AG10803 (cell line): ENCODE measurements at regions not wholly inside any gene's neighbourhood (a gene's known extent, or its start where the extent isn't known, plus 50 kb on each side); places are given as distances from the start of the nearest gene placed in this dataset.

ENCODE experiments used
- DNase-seq: peaks from one replicate; pipeline ENCODE4 v3.0.0; 2010; ENCODE audit warnings: low read depth
- H3K4me3 ChIP-seq: 2 replicates; pipeline ENCODE4 v1.5.1; 2011; ENCODE audit warnings: mild to moderate bottlenecking, low read length, control low read depth
- CTCF ChIP-seq: conservative IDR thresholded peaks from 2 replicates; pipeline ENCODE4 v1.5.1; 2011; ENCODE audit warnings: mild to moderate bottlenecking, low read length, control low read depth, inconsistent platforms

DNA sequence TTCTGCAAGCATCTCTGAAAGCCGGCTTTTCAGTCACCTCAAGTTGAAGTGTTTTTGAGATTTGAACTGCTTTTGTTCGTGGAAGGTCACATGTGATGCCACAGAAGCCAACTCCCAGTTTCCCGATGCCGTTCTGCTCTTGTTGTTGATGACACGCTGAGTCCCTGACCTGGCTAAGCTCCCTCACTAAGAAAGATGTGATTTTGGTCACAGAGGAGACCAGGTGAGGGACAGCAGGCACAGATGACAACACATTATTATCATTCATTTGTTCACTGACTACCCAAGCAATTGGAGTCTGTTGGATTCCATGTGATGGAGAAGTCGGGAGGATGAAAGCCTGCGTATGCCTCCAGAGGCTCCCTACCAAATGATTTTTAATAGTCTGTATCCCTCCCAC, 822.4 kb upstream of the RBFOX1 start:
- no peak overlapping the region for H3K4me3 ChIP-seq
- TF ChIP-seq CTCF, result no peak
- no peak for DNase-seq

DNA sequence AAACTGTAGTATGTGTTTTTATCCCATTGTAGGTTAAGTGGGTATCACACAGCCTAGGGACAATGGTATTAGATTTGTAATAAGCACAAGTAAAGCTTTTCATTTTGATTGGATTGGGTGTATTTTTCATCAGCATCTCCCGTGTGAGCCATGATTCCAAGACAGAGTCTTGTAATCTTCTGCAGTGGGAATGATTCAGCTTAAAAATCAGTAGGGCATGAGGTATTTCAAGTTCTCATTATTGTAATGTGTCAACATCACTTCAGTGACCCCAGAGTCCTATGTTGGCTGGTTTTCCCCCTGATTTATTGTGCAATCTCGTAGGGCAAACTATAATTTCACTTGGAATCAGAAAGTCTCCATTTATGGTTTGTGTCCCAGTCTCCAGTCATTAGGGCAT, 833.2 kb upstream of the RBFOX1 start:
- no peak overlapping the region for H3K4me3 ChIP-seq
- TF ChIP-seq CTCF, result no peak
- DNase-seq, result no peak

DNA sequence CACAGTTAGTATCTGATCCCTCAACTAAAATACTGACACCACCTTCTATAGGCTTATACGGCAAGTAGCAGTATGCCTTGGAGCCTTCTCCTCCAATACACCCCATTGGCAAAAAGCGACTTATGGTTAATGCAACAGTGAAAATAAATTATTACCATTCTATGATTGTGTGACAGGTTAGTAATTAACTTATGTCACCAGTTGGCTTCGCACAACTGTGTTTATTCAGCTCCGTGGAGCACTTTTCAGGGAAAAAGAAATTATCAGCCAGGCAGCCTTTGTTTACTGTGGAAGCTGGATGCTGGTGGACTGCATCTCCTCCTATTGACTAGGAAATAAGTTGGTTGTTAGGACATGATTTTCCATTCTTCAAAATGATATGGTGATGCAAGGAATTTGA, 833.8 kb upstream of the RBFOX1 start:
- TF ChIP-seq CTCF, result no peak
- H3K4me3 ChIP-seq, result no peak overlapping the region
- no peak for DNase-seq

DNA sequence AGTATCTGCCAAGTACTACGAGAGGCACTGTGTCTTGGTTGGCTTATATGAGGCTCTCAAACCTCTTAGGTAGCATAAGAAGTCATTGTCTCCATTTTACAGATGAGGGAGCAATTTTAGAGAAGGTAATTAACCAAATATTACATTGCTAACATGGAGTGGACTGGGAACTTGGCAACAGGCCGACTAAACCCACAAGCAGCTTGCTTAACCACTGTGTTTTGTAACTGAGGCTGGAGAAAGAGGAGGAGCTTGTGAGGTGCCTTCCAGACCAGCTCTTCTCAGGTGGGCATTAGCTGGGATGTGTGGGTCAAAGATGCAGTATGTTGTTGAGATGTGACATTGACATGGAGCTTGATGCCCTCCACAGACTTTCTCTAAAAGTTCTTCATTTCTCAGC, 835.6 kb upstream of the RBFOX1 start:
- TF ChIP-seq CTCF, result no peak
- H3K4me3 ChIP-seq, result no peak overlapping the region
- no peak for DNase-seq

GRCh38 chr16:6495486-6496210, 837.0 kb upstream of the RBFOX1 start:
- no peak overlapping the region for H3K4me3 ChIP-seq
- no peak for DNase-seq
- no peak for TF ChIP-seq CTCF

- no peak for DNase-seq
- no peak for TF ChIP-seq CTCF
- no peak overlapping the region for H3K4me3 ChIP-seq
Observed at GRCh38 chr16:6494716-6495115, 837.9 kb upstream of the RBFOX1 start.

DNA sequence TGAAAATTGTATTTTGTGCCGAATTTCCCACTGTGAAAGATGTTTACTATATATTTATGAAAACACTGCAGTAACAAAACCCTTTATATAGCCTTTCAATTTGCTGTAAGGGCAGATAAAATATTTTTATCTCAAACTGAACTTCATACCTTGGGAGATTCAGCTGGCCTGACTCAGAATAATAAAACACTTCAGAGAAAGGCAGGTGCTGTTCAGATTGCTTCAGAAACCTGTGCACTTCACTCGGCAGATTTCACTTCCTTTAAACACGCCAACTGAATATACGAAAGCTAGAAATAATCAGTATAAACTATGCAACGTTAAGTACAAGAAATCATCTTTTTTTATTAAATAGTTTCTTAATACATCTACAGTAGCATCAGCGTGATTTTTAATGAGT, 839.1 kb upstream of the RBFOX1 start:
- no peak overlapping the region for H3K4me3 ChIP-seq
- no peak for TF ChIP-seq CTCF
- DNase-seq, result no peak
